Smooth muscle cell of the brain vasculature (primary cell): ENCODE measurements at regions not wholly inside any gene's neighbourhood (a gene's known extent, or its start where the extent isn't known, plus 50 kb on each side); places are given as distances from the start of the nearest gene placed in this dataset.

Source experiments
- DNase-seq: peaks from one replicate; pipeline ENCODE4 v3.0.0-alpha.2; 2012; ENCODE audit warnings: low read depth, low spot score

GRCh38 chr21:27464648-27465047, 497.8 kb upstream of the ADAMTS5 start:
- no peak for DNase-seq

GRCh38 chr21:27462726-27463125, 495.8 kb upstream of the ADAMTS5 start:
- no peak for DNase-seq

- no peak for DNase-seq
These were observed 487.3 kb upstream of the ADAMTS5 start for GRCh38 chr21:27454234-27454633.

- no peak for DNase-seq
These were observed 484.2 kb upstream of the ADAMTS5 start for GRCh38 chr21:27451116-27451515.

GRCh38 chr21:27450216-27450615, 483.3 kb upstream of the ADAMTS5 start:
- no peak for DNase-seq

GRCh38 chr21:27448960-27449359, 482.1 kb upstream of the ADAMTS5 start:
- no peak for DNase-seq

- no peak for DNase-seq
These were observed 481.0 kb upstream of the ADAMTS5 start for GRCh38 chr21:27447843-27448242.

GRCh38 chr21:27429710-27430341, 462.9 kb upstream of the ADAMTS5 start:
- DNase-seq: no peak

GRCh38 chr21:27426196-27426595, 459.3 kb upstream of the ADAMTS5 start:
- no peak for DNase-seq

- no peak for DNase-seq
These were observed 458.7 kb upstream of the ADAMTS5 start for GRCh38 chr21:27425574-27425973.

- DNase-seq: no peak
These were observed 458.3 kb upstream of the ADAMTS5 start for GRCh38 chr21:27425172-27425571.

GRCh38 chr21:27424601-27425000, 457.7 kb upstream of the ADAMTS5 start:
- DNase-seq: no peak

GRCh38 chr21:27423906-27424595, 457.2 kb upstream of the ADAMTS5 start:
- DNase-seq: no peak

- DNase-seq: peak; percentile 79
These were observed 456.1 kb upstream of the ADAMTS5 start for GRCh38 chr21:27423038-27423437.

GRCh38 chr21:27422435-27422834, 455.5 kb upstream of the ADAMTS5 start:
- no peak for DNase-seq

GRCh38 chr21:27421654-27422053, 454.8 kb upstream of the ADAMTS5 start:
- no peak for DNase-seq

GRCh38 chr21:27419153-27419552, 452.3 kb upstream of the ADAMTS5 start:
- DNase-seq: no peak

- DNase-seq: no peak
These were observed 451.5 kb upstream of the ADAMTS5 start for GRCh38 chr21:27418346-27418745.

GRCh38 chr21:27412530-27412929, 445.6 kb upstream of the ADAMTS5 start:
- DNase-seq: no peak

- no peak for DNase-seq
These were observed 441.9 kb upstream of the ADAMTS5 start for GRCh38 chr21:27408826-27409225.

- no peak for DNase-seq
These were observed 440.4 kb upstream of the ADAMTS5 start for GRCh38 chr21:27407271-27407670.

- DNase-seq: no peak
These were observed 439.6 kb upstream of the ADAMTS5 start for GRCh38 chr21:27406300-27407009.

- no peak for DNase-seq
These were observed 436.1 kb upstream of the ADAMTS5 start for GRCh38 chr21:27403011-27403410.
